K562 (cell line): ENCODE measurements at regions not wholly inside any gene's neighbourhood (a gene's known extent, or its start where the extent isn't known, plus 50 kb on each side); places are given as distances from the start of the nearest gene placed in this dataset.

ENCODE experiments used
- ATAC-seq: fragments of 200-7000 bp; cut with Tn5 transposase; 3 replicates; pipeline ENCODE4 v1.9.1; 2020; ENCODE audit warnings: moderate library complexity
- BruUV-seq: library from RNA; stranded (reverse); fragments of 400-500 nt; replicated peaks from 2 replicates; lab custom pipeline; 2021; lab: Mats Ljungman, UMichigan
- CTCF ChIA-PET: fragments of 300-600 bp; formaldehyde crosslinking; extraction: SDS; loops from one replicate; lab custom pipeline; 2021; ENCODE audit warnings: low intra/inter-chr PET ratio; lab: Yijun Ruan, JAX
- POLR2A ChIA-PET: fragments of 300-600, 350-650 bp; sonication (Branson Sonifier 250); formaldehyde crosslinking; extraction: SDS; loops from one replicate; lab custom pipeline; 2021; ENCODE audit warnings: antibody characterized with exemption, inconsistent platforms; lab: Yijun Ruan, JAX
- DNase-seq, 4 experiments: peaks; one replicate each; pipeline versions ENCODE4 v3.0.0 to v3.0.0-alpha.2; 2011 to 2018; ENCODE audit warnings: low spot score in 3 of 4, mixed read lengths in 3 of 4; ENCODE audit errors: extremely low read depth in 1 of 4
- FAIRE-seq: peaks from 2 replicates; lab custom pipeline; 2011; peaks lifted over from hg19 to GRCh38; lab: Jason Lieb, UNC
- H2AFZ ChIP-seq: 2 replicates; pipeline ENCODE4 v1.6.0; 2011; ENCODE audit warnings: low read depth, low read length, control low read depth, inconsistent platforms
- H3K27ac ChIP-seq: fragments of 200-600 bp; 3 replicates; pipeline ENCODE4 v1.8.0; 2011; ENCODE audit warnings: low read depth, mild to moderate bottlenecking, control low read depth, inconsistent platforms, low read length, moderate library complexity, mixed read lengths; ENCODE audit errors: extremely low read depth
- H3K27me3 ChIP-seq, 2 experiments: fragments of 300-600 bp in 1 of 2; 2 replicates in 1 of 2; 3 replicates in 1 of 2; pipeline versions ENCODE4 v1.6.0 to v1.8.0; 2011; ENCODE audit warnings: inconsistent platforms in 2 of 2, low read length in 2 of 2, mild to moderate bottlenecking in 1 of 2, mixed read lengths in 1 of 2, moderate library complexity in 1 of 2; ENCODE audit not compliant: control insufficient read depth in 2 of 2, insufficient read depth in 2 of 2
- H3K36me3 ChIP-seq: fragments of 300-600 bp; 3 replicates; pipeline ENCODE4 v1.8.0; 2011; ENCODE audit warnings: mild to moderate bottlenecking, low read length, inconsistent platforms; ENCODE audit not compliant: control insufficient read depth, insufficient read depth
- H3K4me1 ChIP-seq, 2 experiments: fragments of 200-600 bp in 1 of 2; replicated peaks in 1 of 2; 2 replicates in 1 of 2; 3 replicates in 1 of 2; pipeline versions ENCODE4 v1.5.1 to v1.8.0; 2011; ENCODE audit warnings: inconsistent platforms in 2 of 2, low read length in 2 of 2, mild to moderate bottlenecking in 1 of 2, mixed read lengths in 1 of 2, moderate library complexity in 1 of 2; ENCODE audit not compliant: control insufficient read depth in 2 of 2, insufficient read depth in 2 of 2
- H3K4me2 ChIP-seq: 2 replicates; pipeline ENCODE4 v1.6.1; 2011; ENCODE audit warnings: low read length, control low read depth, inconsistent platforms, mixed read lengths; ENCODE audit not compliant: insufficient read depth
- H3K4me3 ChIP-seq: fragments of 200-600 bp; sonication (generic), shearing (Covaris generic); 2 replicates; pipeline ENCODE4 v1.5.1; 2016; ENCODE audit warnings: control low read depth, inconsistent platforms
- H3K79me2 ChIP-seq: fragments of 200-600 bp; 3 replicates; pipeline ENCODE4 v1.8.0; 2011; ENCODE audit warnings: low read length, inconsistent platforms; ENCODE audit not compliant: control insufficient read depth, insufficient read depth
- H3K9ac ChIP-seq, 2 experiments: 2 replicates each; pipeline versions ENCODE4 v1.6.0 to v1.6.1; 2011; ENCODE audit warnings: low read depth in 2 of 2, low read length in 2 of 2, control low read depth in 1 of 2, inconsistent platforms in 1 of 2, mild to moderate bottlenecking in 1 of 2, mixed read lengths in 1 of 2; ENCODE audit not compliant: insufficient read depth in 1 of 2
- H3K9me1 ChIP-seq: one replicate; pipeline ENCODE4 v1.6.0; 2011; ENCODE audit warnings: inconsistent platforms, mild to moderate bottlenecking, low read length, moderate library complexity; ENCODE audit not compliant: control insufficient read depth, insufficient read depth
- H3K9me3 ChIP-seq: replicated peaks from 2 replicates; pipeline ENCODE4 v1.5.1; 2011; ENCODE audit warnings: low read depth, low read length, inconsistent platforms; ENCODE audit not compliant: control insufficient read depth, insufficient read depth
- H4K20me1 ChIP-seq: replicated peaks from 2 replicates; pipeline ENCODE4 v1.6.1; 2011; ENCODE audit warnings: low read length, inconsistent platforms, mixed read lengths; ENCODE audit not compliant: control insufficient read depth, insufficient read depth
- CBFA2T3 ChIP-seq: fragments of 450-650 bp; IDR thresholded peaks from 2 replicates; pipeline ENCODE4 v1.6.1; 2017
- ETV6 ChIP-seq, 3 experiments: fragments of 150-350 bp in 1 of 3; sonication (generic) in 1 of 3; formaldehyde crosslinking in 1 of 3; IDR thresholded peaks; 2 replicates each; pipeline versions ENCODE4 v1.6.1 to v1.8.0; 2014 to 2022; ENCODE audit warnings: borderline replicate concordance in 2 of 3, low read depth in 2 of 3, antibody characterized with exemption in 1 of 3, low read length in 1 of 3, mild to moderate bottlenecking in 1 of 3, missing genetic modification reagents in 1 of 3
- HDGF ChIP-seq: fragments of 450-650 bp; IDR thresholded peaks from 2 replicates; pipeline ENCODE4 v1.6.1; 2016
- MAFF ChIP-seq: IDR thresholded peaks from 2 replicates; pipeline ENCODE4 v1.6.1; 2012; ENCODE audit warnings: low read length, improper control_type of control experiment
- TAL1 ChIP-seq: fragments of 450-650 bp; IDR thresholded peaks from 2 replicates; pipeline ENCODE4 v1.6.1; 2016; ENCODE audit warnings: mild to moderate bottlenecking
- ZBTB26 ChIP-seq: fragments of 450-650 bp; formaldehyde crosslinking; IDR thresholded peaks from 2 replicates; pipeline ENCODE4 v1.4.0; 2022; ENCODE audit warnings: missing genetic modification characterization
- WGBS: fragments of 100-300 bp; shearing (Covaris generic); methylation state at CpG from one replicate; pipeline ENCODE4 v1.1.6; 2016; ENCODE audit warnings: low coverage, mixed read lengths; ENCODE audit not compliant: insufficient coverage; ENCODE audit errors: missing lambda C conversion rate; 5-methylcytosine and 5-hydroxymethylcytosine counted together
- in situ Hi-C: fragments of 300-500 bp; cut with MboI; formaldehyde crosslinking; loops from 4 replicates; pipeline ENCODE4 v1.15.0; 2018; ENCODE audit warnings: inconsistent platforms, mixed read lengths
- intact Hi-C: fragments of 100-400 bp; cut with micrococcal nuclease; formaldehyde crosslinking; loops from 2 replicates; pipeline ENCODE4 v1.14.2; 2022
- TF ChIP-seq, protein P1 (sequence below): fragments of 200-800 bp; sonication (Bioruptor generic); IDR thresholded peaks from 2 replicates; pipeline ENCODE4 v1.6.1; 2016; ENCODE audit warnings: missing genetic modification characterization, missing compliant biosample characterization

DNA sequence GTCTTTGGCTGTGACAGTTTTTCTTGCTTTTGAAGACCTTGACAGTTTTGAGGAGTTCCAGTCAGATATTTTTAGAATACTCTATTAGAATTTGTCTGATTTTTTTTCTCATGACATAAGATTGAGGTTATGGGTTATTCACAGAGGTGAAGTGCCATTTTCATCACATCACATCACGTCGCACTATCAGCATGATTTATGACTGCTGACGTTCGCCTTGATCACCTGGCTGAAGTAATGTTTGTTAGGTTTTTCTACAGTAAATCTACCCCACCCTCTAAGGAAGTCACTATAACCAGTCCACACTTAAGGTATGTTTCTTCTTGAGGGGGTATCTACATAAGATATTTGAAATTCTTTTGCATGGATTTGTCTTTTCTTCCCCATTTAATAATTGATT is 169.7 kb downstream of the NDFIP2 start:
- no peak overlapping the region for H3K27ac ChIP-seq
- BruUV-seq, result no TSS peak
- intact Hi-C loops (no loop called here), in situ Hi-C loops (no loop called here)
- H3K9me1 ChIP-seq, result no peaks in the 10 kb centered on the region
- no peaks in the 10 kb centered on the region for H3K4me1 ChIP-seq
- ATAC-seq (no peak), FAIRE-seq (no peak), DNase-seq (no peak)
- no peak overlapping the region for H3K4me2 ChIP-seq
- POLR2A ChIA-PET, result no interaction called here
- CTCF ChIA-PET, result no interaction called here
- no peaks in the 10 kb centered on the region for H3K27me3 ChIP-seq
- H3K9me3 ChIP-seq, result no peaks in the 10 kb centered on the region
- H3K9ac ChIP-seq, result no peak overlapping the region
- H2AFZ ChIP-seq, result no peak overlapping the region
- no peak overlapping the region for H3K4me3 ChIP-seq
- no peaks in the 10 kb centered on the region for H3K36me3 ChIP-seq
- TF ChIP-seq HDGF (no peak), ETV6 (IDR thresholded peaks at IDR 0.05; ENCODE audit: borderline replicate concordance in 1 of 2, low read depth in 2 of 2, low read length in 1 of 2) (no peak), ETV6 (CRISPR knock-in tag; IDR thresholded peaks at IDR 0.05; ENCODE audit: borderline replicate concordance) (no peak), ZBTB26 (CRISPR knock-in tag) (no peak), CBFA2T3 (no peak), TAL1 (no peak), MAFF (no peak)
- TF ChIP-seq, protein P1, sequence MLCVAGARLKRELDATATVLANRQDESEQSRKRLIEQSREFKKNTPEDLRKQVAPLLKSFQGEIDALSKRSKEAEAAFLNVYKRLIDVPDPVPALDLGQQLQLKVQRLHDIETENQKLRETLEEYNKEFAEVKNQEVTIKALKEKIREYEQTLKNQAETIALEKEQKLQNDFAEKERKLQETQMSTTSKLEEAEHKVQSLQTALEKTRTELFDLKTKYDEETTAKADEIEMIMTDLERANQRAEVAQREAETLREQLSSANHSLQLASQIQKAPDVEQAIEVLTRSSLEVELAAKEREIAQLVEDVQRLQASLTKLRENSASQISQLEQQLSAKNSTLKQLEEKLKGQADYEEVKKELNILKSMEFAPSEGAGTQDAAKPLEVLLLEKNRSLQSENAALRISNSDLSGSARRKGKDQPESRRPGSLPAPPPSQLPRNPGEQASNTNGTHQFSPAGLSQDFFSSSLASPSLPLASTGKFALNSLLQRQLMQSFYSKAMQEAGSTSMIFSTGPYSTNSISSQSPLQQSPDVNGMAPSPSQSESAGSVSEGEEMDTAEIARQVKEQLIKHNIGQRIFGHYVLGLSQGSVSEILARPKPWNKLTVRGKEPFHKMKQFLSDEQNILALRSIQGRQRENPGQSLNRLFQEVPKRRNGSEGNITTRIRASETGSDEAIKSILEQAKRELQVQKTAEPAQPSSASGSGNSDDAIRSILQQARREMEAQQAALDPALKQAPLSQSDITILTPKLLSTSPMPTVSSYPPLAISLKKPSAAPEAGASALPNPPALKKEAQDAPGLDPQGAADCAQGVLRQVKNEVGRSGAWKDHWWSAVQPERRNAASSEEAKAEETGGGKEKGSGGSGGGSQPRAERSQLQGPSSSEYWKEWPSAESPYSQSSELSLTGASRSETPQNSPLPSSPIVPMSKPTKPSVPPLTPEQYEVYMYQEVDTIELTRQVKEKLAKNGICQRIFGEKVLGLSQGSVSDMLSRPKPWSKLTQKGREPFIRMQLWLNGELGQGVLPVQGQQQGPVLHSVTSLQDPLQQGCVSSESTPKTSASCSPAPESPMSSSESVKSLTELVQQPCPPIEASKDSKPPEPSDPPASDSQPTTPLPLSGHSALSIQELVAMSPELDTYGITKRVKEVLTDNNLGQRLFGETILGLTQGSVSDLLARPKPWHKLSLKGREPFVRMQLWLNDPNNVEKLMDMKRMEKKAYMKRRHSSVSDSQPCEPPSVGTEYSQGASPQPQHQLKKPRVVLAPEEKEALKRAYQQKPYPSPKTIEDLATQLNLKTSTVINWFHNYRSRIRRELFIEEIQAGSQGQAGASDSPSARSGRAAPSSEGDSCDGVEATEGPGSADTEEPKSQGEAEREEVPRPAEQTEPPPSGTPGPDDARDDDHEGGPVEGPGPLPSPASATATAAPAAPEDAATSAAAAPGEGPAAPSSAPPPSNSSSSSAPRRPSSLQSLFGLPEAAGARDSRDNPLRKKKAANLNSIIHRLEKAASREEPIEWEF, result no peak
- TF ChIP-seq, all 486 proteins: peak for 0
- H4K20me1 ChIP-seq, result no peaks in the 10 kb centered on the region
- 0% methylated on average over 4 of the region's 4 CpGs for WGBS
- no peaks in the 10 kb centered on the region for H3K79me2 ChIP-seq
